Osteoblast (primary cell): ENCODE measurements at regions not wholly inside any gene's neighbourhood (a gene's known extent, or its start where the extent isn't known, plus 50 kb on each side); places are given as distances from the start of the nearest gene placed in this dataset.
A peak's percentile ranks its signal among the peaks of the same experiment; 100 is the strongest.

Source experiments
- DNase-seq: peaks from one replicate; pipeline ENCODE4 v3.0.0; 2011; ENCODE audit warnings: low spot score, mixed read lengths; ENCODE audit not compliant: insufficient read length; ENCODE audit errors: missing footprints
- H2AFZ ChIP-seq: 2 replicates; pipeline ENCODE4 v1.6.0; 2011; ENCODE audit warnings: mild to moderate bottlenecking, low read length
- H3K27ac ChIP-seq: 2 replicates; pipeline ENCODE4 v1.5.1; 2011; ENCODE audit warnings: mild to moderate bottlenecking, low read depth, low read length, moderate library complexity
- H3K27me3 ChIP-seq: 2 replicates; pipeline ENCODE4 v1.6.0; 2012; ENCODE audit warnings: mild to moderate bottlenecking, control low read depth, inconsistent platforms, low read length, moderate library complexity; ENCODE audit not compliant: insufficient read depth
- H3K36me3 ChIP-seq: 2 replicates; pipeline ENCODE4 v1.5.1; 2011; ENCODE audit warnings: mild to moderate bottlenecking, low read length, control low read depth, moderate library complexity; ENCODE audit not compliant: insufficient read depth
- H3K4me1 ChIP-seq: 2 replicates; pipeline ENCODE4 v1.5.1; 2011; ENCODE audit warnings: mild to moderate bottlenecking, low read length, control low read depth, moderate library complexity; ENCODE audit not compliant: insufficient read depth
- H3K4me2 ChIP-seq: 2 replicates; pipeline ENCODE4 v1.6.0; 2011; ENCODE audit warnings: mild to moderate bottlenecking, low read length; ENCODE audit not compliant: insufficient read depth
- H3K4me3 ChIP-seq: fragments of 200-600 bp; sonication (generic); 3 replicates; pipeline ENCODE4 v1.5.1; 2012; ENCODE audit warnings: mild to moderate bottlenecking, low read length, inconsistent platforms; ENCODE audit not compliant: insufficient read depth
- H3K79me2 ChIP-seq: 2 replicates; pipeline ENCODE4 v1.6.0; 2012; ENCODE audit warnings: mild to moderate bottlenecking, low read length, control low read depth, inconsistent platforms; ENCODE audit not compliant: insufficient read depth
- H3K9me3 ChIP-seq: 2 replicates; pipeline ENCODE4 v1.5.1; 2011; ENCODE audit warnings: low read depth, low read length, control low read depth
- H4K20me1 ChIP-seq: 2 replicates; pipeline ENCODE4 v1.6.0; 2012; ENCODE audit warnings: mild to moderate bottlenecking, low read length, control low read depth; ENCODE audit not compliant: insufficient read depth
- TF ChIP-seq, protein P1 (sequence below): IDR thresholded peaks from 2 replicates; pipeline ENCODE4 v1.5.1; 2011; ENCODE audit warnings: mild to moderate bottlenecking, low read depth, low read length, moderate library complexity; ENCODE audit errors: extremely low read depth

DNA sequence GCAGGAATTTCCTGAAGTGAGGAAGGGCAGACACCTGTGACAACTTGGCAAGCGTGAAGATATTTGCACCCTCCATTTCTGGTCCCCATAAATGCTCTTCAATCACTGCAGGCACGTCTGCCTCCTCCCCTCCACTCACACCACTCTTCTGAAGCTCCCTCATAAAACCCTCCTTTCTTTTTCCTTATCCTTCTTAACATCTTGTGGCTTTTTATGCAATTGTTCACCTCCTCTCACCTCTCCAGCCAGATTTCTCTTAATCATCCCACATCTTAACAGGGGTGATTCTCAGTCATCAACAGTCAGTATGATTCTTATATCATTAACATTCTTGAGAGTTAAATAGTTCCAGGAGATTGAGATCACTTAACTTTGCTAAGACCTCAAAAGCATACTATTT is 277.4 kb downstream of the SPRY1 start:
- H3K4me2 ChIP-seq = no peak overlapping the region
- TF ChIP-seq, protein P1, sequence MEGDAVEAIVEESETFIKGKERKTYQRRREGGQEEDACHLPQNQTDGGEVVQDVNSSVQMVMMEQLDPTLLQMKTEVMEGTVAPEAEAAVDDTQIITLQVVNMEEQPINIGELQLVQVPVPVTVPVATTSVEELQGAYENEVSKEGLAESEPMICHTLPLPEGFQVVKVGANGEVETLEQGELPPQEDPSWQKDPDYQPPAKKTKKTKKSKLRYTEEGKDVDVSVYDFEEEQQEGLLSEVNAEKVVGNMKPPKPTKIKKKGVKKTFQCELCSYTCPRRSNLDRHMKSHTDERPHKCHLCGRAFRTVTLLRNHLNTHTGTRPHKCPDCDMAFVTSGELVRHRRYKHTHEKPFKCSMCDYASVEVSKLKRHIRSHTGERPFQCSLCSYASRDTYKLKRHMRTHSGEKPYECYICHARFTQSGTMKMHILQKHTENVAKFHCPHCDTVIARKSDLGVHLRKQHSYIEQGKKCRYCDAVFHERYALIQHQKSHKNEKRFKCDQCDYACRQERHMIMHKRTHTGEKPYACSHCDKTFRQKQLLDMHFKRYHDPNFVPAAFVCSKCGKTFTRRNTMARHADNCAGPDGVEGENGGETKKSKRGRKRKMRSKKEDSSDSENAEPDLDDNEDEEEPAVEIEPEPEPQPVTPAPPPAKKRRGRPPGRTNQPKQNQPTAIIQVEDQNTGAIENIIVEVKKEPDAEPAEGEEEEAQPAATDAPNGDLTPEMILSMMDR = no peak
- DNase-seq = no peak
- no peak overlapping the region for H3K4me3 ChIP-seq
- no peak overlapping the region for H2AFZ ChIP-seq
- H4K20me1 ChIP-seq = no peaks in the 10 kb centered on the region
- peaks cover 4% of the 10 kb centered on the region for H3K4me1 ChIP-seq
- H3K9me3 ChIP-seq = no peaks in the 10 kb centered on the region
- H3K79me2 ChIP-seq = no peaks in the 10 kb centered on the region
- H3K27ac ChIP-seq = no peak overlapping the region
- no peaks in the 10 kb centered on the region for H3K27me3 ChIP-seq
- H3K36me3 ChIP-seq = no peaks in the 10 kb centered on the region

DNA sequence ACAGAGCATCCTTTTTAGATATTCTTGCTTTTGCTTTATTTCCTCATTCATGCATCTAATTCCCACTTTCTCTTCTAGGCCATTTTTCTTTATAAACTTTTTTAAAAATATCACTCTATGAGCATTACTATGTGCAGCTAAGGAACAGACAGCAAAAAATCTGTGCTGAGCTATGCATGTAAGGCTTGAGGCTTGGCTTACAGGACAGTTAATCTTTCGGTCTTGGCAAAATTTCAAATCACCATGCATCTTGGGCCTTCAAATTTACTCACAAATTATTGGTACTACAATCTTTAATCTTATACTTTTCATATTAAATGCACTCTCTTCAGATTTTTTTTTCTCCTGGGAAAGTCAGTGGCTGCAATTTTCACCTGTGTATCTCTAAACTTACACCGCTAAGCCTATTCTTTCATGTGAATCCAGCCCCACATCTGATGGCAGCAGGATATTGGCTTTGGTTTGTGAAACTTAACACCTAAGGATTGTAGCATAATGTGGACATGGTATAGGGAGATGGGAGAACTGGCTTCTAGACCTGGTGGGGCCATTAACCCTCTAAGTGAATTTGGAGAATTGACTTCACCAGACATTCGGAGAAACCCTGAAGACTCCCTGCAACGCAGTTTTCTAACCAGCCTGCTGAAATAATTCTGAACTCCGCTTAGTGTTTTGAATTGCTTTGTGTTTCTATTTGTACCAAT is 278.3 kb downstream of the SPRY1 start:
- Histone ChIP-seq H3K27ac (no peak overlapping the region), H3K79me2 (no peaks in the 10 kb centered on the region), H3K4me2 (peak overlapping the region; percentile 27), H3K4me3 (no peak overlapping the region), H3K9me3 (no peaks in the 10 kb centered on the region), H2AFZ (peak overlapping the region; percentile 82), H3K4me1 (peaks cover 4% of the 10 kb centered on the region), H3K27me3 (no peaks in the 10 kb centered on the region), H4K20me1 (no peaks in the 10 kb centered on the region), H3K36me3 (no peaks in the 10 kb centered on the region)
- no peak for DNase-seq
- TF ChIP-seq, protein P1 = no peak

GRCh38 chr4:123675567-123675966 is 279.0 kb downstream of the SPRY1 start:
- Histone ChIP-seq H3K4me1 (peaks cover 4% of the 10 kb centered on the region), H3K36me3 (no peaks in the 10 kb centered on the region), H3K27me3 (no peaks in the 10 kb centered on the region), H3K4me2 (peak overlapping the region; percentile 27), H3K4me3 (no peak overlapping the region), H3K9me3 (no peaks in the 10 kb centered on the region), H2AFZ (peak overlapping the region; percentile 82), H3K79me2 (no peaks in the 10 kb centered on the region), H4K20me1 (no peaks in the 10 kb centered on the region), H3K27ac (no peak overlapping the region)
- DNase-seq = no peak
- TF ChIP-seq, protein P1 = no peak

DNA sequence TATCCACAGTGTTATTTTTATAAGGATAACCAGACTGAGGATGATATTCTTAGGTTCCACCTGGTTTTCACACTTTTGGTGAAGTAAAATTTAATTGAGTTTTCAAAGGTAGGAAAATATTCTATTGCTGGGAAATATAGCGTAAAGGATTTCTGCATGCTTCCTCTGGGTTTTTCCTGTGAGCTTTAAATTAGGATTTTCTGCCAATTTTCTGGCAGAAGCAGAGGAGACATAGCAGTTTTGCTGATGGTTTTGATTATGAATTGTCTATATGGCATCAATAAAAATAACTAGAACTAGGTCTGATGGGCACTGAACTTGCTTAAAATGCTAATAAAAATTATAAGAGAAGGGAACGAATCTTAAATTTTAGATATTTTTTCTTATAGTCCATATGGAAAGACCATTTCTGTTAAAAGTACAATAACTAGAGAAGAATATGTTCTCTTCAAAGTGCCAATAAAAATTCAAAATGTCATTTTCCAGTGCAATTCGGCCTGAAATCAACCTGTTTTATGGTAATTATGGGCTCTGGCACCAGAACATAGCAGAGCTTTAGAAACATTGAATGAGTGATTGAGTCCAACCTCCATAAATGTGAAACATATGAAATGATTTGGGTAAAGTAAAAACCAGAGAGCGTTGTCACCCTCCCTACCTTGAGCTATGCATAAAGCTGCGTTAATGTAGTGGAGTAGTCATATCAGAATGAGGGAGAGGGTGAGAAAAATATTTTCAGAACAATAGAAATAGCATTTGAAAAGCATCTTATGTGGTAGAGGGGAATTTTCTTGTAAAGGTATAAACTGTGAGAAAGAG is 279.7 kb downstream of the SPRY1 start:
- no peaks in the 10 kb centered on the region for H3K27me3 ChIP-seq
- peak overlapping the region; percentile 82 for H2AFZ ChIP-seq

More for the DNA sequence above, 279.7 kb downstream of the SPRY1 start:
- Histone ChIP-seq H3K36me3 (no peaks in the 10 kb centered on the region), H3K79me2 (no peaks in the 10 kb centered on the region), H3K27ac (no peak overlapping the region), H3K9me3 (no peaks in the 10 kb centered on the region), H3K4me1 (peaks cover 4% of the 10 kb centered on the region), H3K4me2 (no peak overlapping the region), H3K4me3 (no peak overlapping the region), H4K20me1 (no peaks in the 10 kb centered on the region)
- DNase-seq = no peak
- TF ChIP-seq, protein P1 = no peak
